A549 (cell line): ENCODE measurements at regions not wholly inside any gene's neighbourhood (a gene's known extent, or its start where the extent isn't known, plus 50 kb on each side); places are given as distances from the start of the nearest gene placed in this dataset.

Source experiments
- ATAC-seq, 2 experiments: fragments of 200-7000 bp in 1 of 2; fragments of >200 bp in 1 of 2; cut with Nextera tagmentation in 1 of 2; cut with Tn5 transposase in 1 of 2; 3 replicates each; pipeline versions ENCODE4 v1.8.0 to v1.9.1; 2018 to 2020; ENCODE audit warnings: mild to moderate bottlenecking in 1 of 2, moderate library complexity in 1 of 2
- CTCF ChIA-PET: fragments of 300-600 bp; sonication (Branson Sonifier 250); formaldehyde crosslinking; extraction: SDS; loops from one replicate; lab custom pipeline; 2021; ENCODE audit warnings: antibody characterized with exemption, inconsistent platforms; lab: Yijun Ruan, JAX
- POLR2A ChIA-PET: fragments of 350-600 bp; formaldehyde crosslinking; extraction: SDS; loops from one replicate; lab custom pipeline; 2021; ENCODE audit warnings: antibody characterized with exemption, inconsistent platforms; lab: Yijun Ruan, JAX
- DNase-seq, 2 experiments: peaks; one replicate each; pipeline versions ENCODE4 v3.0.0 to v3.0.0-alpha.2; 2011 to 2016; ENCODE audit warnings: low read depth in 1 of 2, low spot score in 1 of 2
- FAIRE-seq: peaks from 2 replicates; lab custom pipeline; 2011; peaks lifted over from hg19 to GRCh38; lab: Jason Lieb, UNC
- H3K27ac ChIP-seq, 2 experiments: fragments of >200 bp; sonication (Bioruptor Twin); formaldehyde crosslinking; 3 replicates each; pipeline ENCODE4 v1.5.1; 2016 to 2017
- H3K4me1 ChIP-seq: fragments of >200 bp; sonication (Bioruptor Twin); formaldehyde crosslinking; 3 replicates; pipeline ENCODE4 v1.6.1; 2016
- H3K4me2 ChIP-seq: fragments of >200 bp; sonication (Bioruptor Twin); formaldehyde crosslinking; 3 replicates; pipeline ENCODE4 v1.6.1; 2016
- H3K4me3 ChIP-seq: fragments of >200 bp; sonication (Bioruptor Twin); formaldehyde crosslinking; 3 replicates; pipeline ENCODE4 v1.5.1; 2016
- H3K9me3 ChIP-seq: fragments of >200 bp; sonication (Bioruptor Twin); formaldehyde crosslinking; 3 replicates; pipeline ENCODE4 v1.6.1; 2016
- BHLHE40 ChIP-seq: IDR thresholded peaks from 2 replicates; pipeline ENCODE4 v1.6.1; 2012; ENCODE audit warnings: low read depth, low read length, inconsistent platforms
- CEBPB ChIP-seq, 2 experiments: fragments of >200 bp in 1 of 2; sonication (Bioruptor Twin) in 1 of 2; formaldehyde crosslinking in 1 of 2; IDR thresholded peaks; 2 replicates each; pipeline ENCODE4 v1.6.1; 2012 to 2016
- CHD2 ChIP-seq: fragments of 150-350 bp; IDR thresholded peaks from 2 replicates; pipeline ENCODE4 v1.6.1; 2014; ENCODE audit warnings: low read length; ENCODE audit not compliant: partially characterized antibody
- CHD4 ChIP-seq: fragments of 200-600 bp; sonication (generic); IDR thresholded peaks from 2 replicates; pipeline ENCODE4 v1.6.1; 2016; ENCODE audit warnings: antibody characterized with exemption, mild to moderate bottlenecking, borderline replicate concordance
- EHF ChIP-seq: fragments of 250-450 bp; sonication (Bioruptor Pico); IDR thresholded peaks from 2 replicates; pipeline ENCODE4 v1.5.0; 2020; ENCODE audit warnings: mild to moderate bottlenecking
- FOSB ChIP-seq: fragments of 250-450 bp; sonication (Bioruptor Pico); IDR thresholded peaks from 2 replicates; pipeline ENCODE4 v1.5.0; 2020; ENCODE audit warnings: mild to moderate bottlenecking, moderate library complexity
- GATA3 ChIP-seq: IDR thresholded peaks from 2 replicates; pipeline ENCODE4 v1.6.1; 2012; ENCODE audit warnings: borderline replicate concordance
- HOXA7 ChIP-seq: fragments of 250-450 bp; sonication (Bioruptor Pico); IDR thresholded peaks from 2 replicates; pipeline ENCODE4 v1.5.0; 2020; ENCODE audit warnings: mild to moderate bottlenecking, moderate library complexity
- HOXB13 ChIP-seq: fragments of 250-450 bp; sonication (Bioruptor Pico); IDR thresholded peaks from 2 replicates; pipeline ENCODE4 v1.5.0; 2020; ENCODE audit warnings: low read depth, mild to moderate bottlenecking, moderate library complexity
- KDM1A ChIP-seq: fragments of 200-600 bp; sonication (generic); IDR thresholded peaks from 2 replicates; pipeline ENCODE4 v1.6.1; 2016; ENCODE audit warnings: low read depth, mild to moderate bottlenecking
- KDM5A ChIP-seq: fragments of 200-600 bp; sonication (generic); IDR thresholded peaks from 2 replicates; pipeline ENCODE4 v1.6.1; 2016; ENCODE audit warnings: antibody characterized with exemption, mild to moderate bottlenecking
- MAFK ChIP-seq: fragments of 450-650 bp; IDR thresholded peaks from 2 replicates; pipeline ENCODE4 v1.6.1; 2014; ENCODE audit not compliant: partially characterized antibody
- MAZ ChIP-seq: fragments of 150-350 bp; IDR thresholded peaks from 2 replicates; pipeline ENCODE4 v1.6.1; 2014; ENCODE audit warnings: antibody characterized with exemption, low read depth, low read length, borderline replicate concordance
- NFE2L2 ChIP-seq: fragments of 150-350 bp; conservative IDR thresholded peaks from 2 replicates; pipeline ENCODE4 v1.6.1; 2014; ENCODE audit warnings: low read length
- NPAS2 ChIP-seq: fragments of 250-450 bp; sonication (Bioruptor Pico); IDR thresholded peaks from 2 replicates; pipeline ENCODE4 v1.8.0; 2022; ENCODE audit warnings: mild to moderate bottlenecking, moderate library complexity, borderline replicate concordance
- NR3C1 ChIP-seq: fragments of >200 bp; sonication (Bioruptor Twin); formaldehyde crosslinking; IDR thresholded peaks from 3 replicates; pipeline ENCODE4 v1.6.1; 2017
- PHF8 ChIP-seq: fragments of 200-600 bp; sonication (generic); IDR thresholded peaks from 2 replicates; pipeline ENCODE4 v1.6.1; 2016; ENCODE audit warnings: low read depth, mild to moderate bottlenecking, antibody characterized with exemption, moderate library complexity, borderline replicate concordance
- POLR2AphosphoS2 ChIP-seq: conservative IDR thresholded peaks from 2 replicates; pipeline ENCODE4 v1.6.1; 2012; ENCODE audit warnings: low read length, improper control_type of control experiment, inconsistent platforms
- RFX5 ChIP-seq: fragments of 450-650 bp; IDR thresholded peaks from 2 replicates; pipeline ENCODE4 v1.7.1; 2014; ENCODE audit warnings: antibody characterized with exemption, mild to moderate bottlenecking, moderate library complexity
- TFCP2L1 ChIP-seq: fragments of 250-450 bp; sonication (Bioruptor Pico); IDR thresholded peaks from 2 replicates; pipeline ENCODE4 v1.5.0; 2021; ENCODE audit warnings: mild to moderate bottlenecking
- TP53 ChIP-seq: fragments of 250-450 bp; sonication (Bioruptor Pico); IDR thresholded peaks from 2 replicates; pipeline ENCODE4 v1.5.0; 2021; ENCODE audit warnings: mild to moderate bottlenecking, moderate library complexity
- ZFP36 ChIP-seq: fragments of 450-650 bp; IDR thresholded peaks from 2 replicates; pipeline ENCODE4 v1.6.1; 2014; ENCODE audit warnings: borderline replicate concordance; ENCODE audit not compliant: partially characterized antibody
- ZNF302 ChIP-seq: fragments of 250-450 bp; sonication (Bioruptor Pico); IDR thresholded peaks from 2 replicates; pipeline ENCODE4 v1.9.0; 2021; ENCODE audit warnings: inconsistent platforms, mild to moderate bottlenecking, moderate library complexity
- ZSCAN20 ChIP-seq: fragments of 250-450 bp; sonication (Bioruptor Pico); IDR thresholded peaks from 2 replicates; pipeline ENCODE4 v1.8.0; 2022; ENCODE audit warnings: mild to moderate bottlenecking, moderate library complexity
- WGBS: methylation state at CpG from one replicate; pipeline ENCODE4 v1.1.6; 2017; ENCODE audit errors: missing lambda C conversion rate; 5-methylcytosine and 5-hydroxymethylcytosine counted together
- TF ChIP-seq, protein P1 (sequence below): fragments of >200 bp; sonication (Bioruptor Twin); formaldehyde crosslinking; IDR thresholded peaks from 2 replicates; pipeline ENCODE4 v1.6.1; 2016
- TF ChIP-seq, protein P2 (sequence below): fragments of 250-450 bp; sonication (Bioruptor Pico); IDR thresholded peaks from 2 replicates; pipeline ENCODE4 v1.5.0; 2020; ENCODE audit warnings: low read depth, mild to moderate bottlenecking, moderate library complexity
- TF ChIP-seq, protein P3 (sequence below): fragments of 450-650 bp; IDR thresholded peaks from 2 replicates; pipeline ENCODE4 v1.6.1; 2014; ENCODE audit warnings: antibody characterized with exemption

DNA sequence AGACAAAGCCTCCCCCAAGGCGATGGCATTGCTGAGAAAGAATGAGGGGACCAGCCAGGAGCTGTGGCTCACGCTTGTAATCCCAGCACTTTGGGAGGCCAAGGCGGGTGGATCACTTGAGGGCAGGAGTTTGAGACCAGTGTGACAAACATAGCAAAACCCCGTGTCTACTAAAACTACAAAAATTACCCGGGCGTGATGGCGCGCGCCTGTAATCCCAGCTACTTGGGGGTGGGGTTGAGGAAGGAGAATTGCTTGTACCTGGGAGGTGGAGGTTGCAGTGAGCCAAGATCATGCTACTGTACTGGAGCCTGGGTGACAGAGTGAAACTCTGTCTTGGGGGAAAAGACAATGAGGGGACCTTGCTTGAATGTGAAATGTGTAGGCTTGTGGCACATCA lies 402.4 kb upstream of the C2CD4B start (continued):
- no peak for TF ChIP-seq HOXA7 (CRISPR knock-in tag)
- no peak for TF ChIP-seq ZFP36
- TF ChIP-seq ZNF302, result no peak

DNA sequence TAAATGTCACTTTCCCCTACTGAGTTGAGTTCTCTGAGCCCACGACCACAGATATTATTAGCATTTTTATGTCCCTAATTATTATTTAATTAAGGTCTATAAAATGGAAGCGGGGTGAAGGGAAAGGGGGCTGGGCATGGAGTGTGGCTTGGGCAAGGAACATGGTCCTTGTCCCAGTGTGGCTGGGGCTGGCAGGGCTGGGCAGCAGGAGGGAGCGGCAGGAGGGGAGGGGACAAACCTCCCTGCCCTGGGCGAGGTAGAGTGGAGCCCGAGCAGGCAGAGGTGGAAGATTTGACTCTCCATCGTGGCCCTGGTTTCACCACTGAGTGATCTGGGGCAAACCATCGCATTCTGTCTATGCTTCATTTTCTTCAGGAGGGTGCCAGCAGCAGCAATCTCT lies 402.9 kb upstream of the C2CD4B start:
- no peak for TF ChIP-seq KDM5A
- TF ChIP-seq FOSB (CRISPR knock-in tag), result no peak
- no peak for TF ChIP-seq CHD2
- TF ChIP-seq BHLHE40, result no peak
- TF ChIP-seq NPAS2, result no peak
- TF ChIP-seq, all 56 proteins: peak for 0
- POLR2A ChIA-PET, result no interaction called here
- H3K9me3 ChIP-seq, result peaks cover 3% of the 10 kb centered on the region; the same call in 1 of the 3 replicates
- H3K4me3 ChIP-seq, result no peak overlapping the region
- H3K4me2 ChIP-seq, result no peak overlapping the region
- FAIRE-seq (no peak), DNase-seq (no peak), ATAC-seq (no peak)
- H3K27ac ChIP-seq, result no peak overlapping the region
- 85% methylated on average over 7 of the region's 7 CpGs for WGBS
- H3K4me1 ChIP-seq, result peaks cover 18% of the 10 kb centered on the region
- CTCF ChIA-PET, result interaction anchor here (1.3 kb wide), 1 partner anchor 18 kb away, joined by 3 read pairs; no protein-coding TSS in a partner anchor

DNA sequence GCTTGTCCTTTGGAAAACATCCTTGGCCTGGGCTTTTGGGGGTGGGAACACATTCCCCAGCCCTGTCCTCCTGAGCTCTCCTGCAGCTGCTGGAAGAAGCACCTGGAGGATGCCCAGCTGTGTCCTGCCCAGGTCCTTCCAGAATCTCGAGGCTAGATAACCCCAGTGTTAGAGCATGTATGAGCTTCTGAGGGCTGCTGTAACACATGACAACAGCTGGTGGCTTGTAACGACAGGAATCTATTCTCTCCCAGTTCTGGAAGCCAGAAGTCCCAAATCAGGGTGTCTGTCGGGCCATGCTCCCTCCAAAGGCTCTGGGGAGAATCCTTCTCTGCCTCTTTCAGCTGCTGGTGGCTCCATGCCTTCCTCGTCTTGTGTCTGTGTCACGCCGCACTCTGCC lies 403.6 kb upstream of the C2CD4B start:
- H3K4me3 ChIP-seq, result no peak overlapping the region
- CTCF ChIA-PET, result interaction anchor here (1.1 to 1.4 kb wide), 3 partner anchors 15 to 45 kb away, joined by 3 read pairs; no protein-coding TSS in a partner anchor
- H3K27ac ChIP-seq, result no peak overlapping the region
- no peak for DNase-seq
- no peak for FAIRE-seq
- 84% methylated on average over 6 of the region's 6 CpGs for WGBS
- ATAC-seq, result no peak
- H3K4me2 ChIP-seq, result no peak overlapping the region
- POLR2A ChIA-PET, result no interaction called here
- TF ChIP-seq MAZ (no peak), ZSCAN20 (CRISPR knock-in tag) (no peak), MAFK (no peak), EHF (CRISPR knock-in tag) (no peak), CHD4 (no peak), RFX5 (no peak), PHF8 (no peak), NR3C1 (no peak), TP53 (CRISPR knock-in tag) (no peak), HOXB13 (CRISPR knock-in tag) (no peak), NFE2L2 (no peak), POLR2AphosphoS2 (no peak), GATA3 (no peak), CEBPB (IDR thresholded peaks at IDR 0.05) (no peak), KDM1A (no peak), TFCP2L1 (CRISPR knock-in tag) (no peak), BHLHE40 (no peak)
- TF ChIP-seq, protein P1, sequence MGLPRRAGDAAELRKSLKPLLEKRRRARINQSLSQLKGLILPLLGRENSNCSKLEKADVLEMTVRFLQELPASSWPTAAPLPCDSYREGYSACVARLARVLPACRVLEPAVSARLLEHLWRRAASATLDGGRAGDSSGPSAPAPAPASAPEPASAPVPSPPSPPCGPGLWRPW, result no peak
- TF ChIP-seq, protein P2, sequence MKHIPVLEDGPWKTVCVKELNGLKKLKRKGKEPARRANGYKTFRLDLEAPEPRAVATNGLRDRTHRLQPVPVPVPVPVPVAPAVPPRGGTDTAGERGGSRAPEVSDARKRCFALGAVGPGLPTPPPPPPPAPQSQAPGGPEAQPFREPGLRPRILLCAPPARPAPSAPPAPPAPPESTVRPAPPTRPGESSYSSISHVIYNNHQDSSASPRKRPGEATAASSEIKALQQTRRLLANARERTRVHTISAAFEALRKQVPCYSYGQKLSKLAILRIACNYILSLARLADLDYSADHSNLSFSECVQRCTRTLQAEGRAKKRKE (CRISPR knock-in tag), result no peak
- TF ChIP-seq, protein P3, sequence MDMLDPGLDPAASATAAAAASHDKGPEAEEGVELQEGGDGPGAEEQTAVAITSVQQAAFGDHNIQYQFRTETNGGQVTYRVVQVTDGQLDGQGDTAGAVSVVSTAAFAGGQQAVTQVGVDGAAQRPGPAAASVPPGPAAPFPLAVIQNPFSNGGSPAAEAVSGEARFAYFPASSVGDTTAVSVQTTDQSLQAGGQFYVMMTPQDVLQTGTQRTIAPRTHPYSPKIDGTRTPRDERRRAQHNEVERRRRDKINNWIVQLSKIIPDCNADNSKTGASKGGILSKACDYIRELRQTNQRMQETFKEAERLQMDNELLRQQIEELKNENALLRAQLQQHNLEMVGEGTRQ, result no peak
- peaks cover 3% of the 10 kb centered on the region; the same call in 1 of the 3 replicates for H3K9me3 ChIP-seq
- H3K4me1 ChIP-seq, result peaks cover 18% of the 10 kb centered on the region
